HG03571 (cell line): ENCODE measurements at regions not wholly inside any gene's neighbourhood (a gene's known extent, or its start where the extent isn't known, plus 50 kb on each side); places are given as distances from the start of the nearest gene placed in this dataset.
A peak's percentile ranks its signal among the peaks of the same experiment; 100 is the strongest.
"Not testable (repeated sequence)": the region's sequence is repeated elsewhere in the genome, so short reads cannot be mapped to it uniquely, and the experiment has no call there.

Source experiments
- ATAC-seq: cut with Tn5 transposase; IDR thresholded peaks from one replicate; pipeline ENCODE4 v1.9.1; 2021; ENCODE audit not compliant: unreplicated experiment

DNA sequence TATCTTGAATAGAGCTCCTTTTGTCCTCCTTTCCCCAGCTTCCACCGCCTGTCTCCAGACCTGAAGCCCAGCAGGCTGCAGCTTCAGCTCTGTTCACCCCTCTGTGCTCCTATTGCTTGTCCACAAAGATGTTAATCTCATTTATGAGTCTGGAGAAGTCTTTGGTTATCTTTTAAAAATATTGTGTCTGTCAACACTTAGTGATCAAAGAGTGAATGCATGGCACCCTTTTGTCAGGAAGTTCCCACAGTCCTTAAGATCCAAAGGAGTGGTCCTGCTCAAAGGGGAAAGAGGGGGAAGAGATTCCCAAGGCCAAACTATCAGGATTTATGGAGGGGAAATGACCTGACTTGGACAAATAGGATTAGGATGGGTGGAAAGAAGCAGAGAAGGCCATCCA is 118.9 kb downstream of the ACAA2 start:
- ATAC-seq: no peak

DNA sequence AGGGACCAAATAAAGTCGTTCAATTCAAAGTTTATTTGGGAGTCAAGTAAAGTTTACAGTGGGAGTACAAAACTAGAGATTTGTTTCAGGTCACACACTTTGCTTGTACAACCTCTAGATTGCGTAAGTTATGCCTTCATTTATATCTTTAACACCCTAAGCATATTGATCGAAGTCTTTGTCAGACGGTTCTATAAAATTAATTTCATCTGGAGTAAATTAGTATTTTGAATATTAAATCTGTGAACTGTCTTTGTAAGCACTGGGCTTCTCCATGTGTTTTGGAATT is 119.7 kb downstream of the ACAA2 start:
- no peak for ATAC-seq

DNA sequence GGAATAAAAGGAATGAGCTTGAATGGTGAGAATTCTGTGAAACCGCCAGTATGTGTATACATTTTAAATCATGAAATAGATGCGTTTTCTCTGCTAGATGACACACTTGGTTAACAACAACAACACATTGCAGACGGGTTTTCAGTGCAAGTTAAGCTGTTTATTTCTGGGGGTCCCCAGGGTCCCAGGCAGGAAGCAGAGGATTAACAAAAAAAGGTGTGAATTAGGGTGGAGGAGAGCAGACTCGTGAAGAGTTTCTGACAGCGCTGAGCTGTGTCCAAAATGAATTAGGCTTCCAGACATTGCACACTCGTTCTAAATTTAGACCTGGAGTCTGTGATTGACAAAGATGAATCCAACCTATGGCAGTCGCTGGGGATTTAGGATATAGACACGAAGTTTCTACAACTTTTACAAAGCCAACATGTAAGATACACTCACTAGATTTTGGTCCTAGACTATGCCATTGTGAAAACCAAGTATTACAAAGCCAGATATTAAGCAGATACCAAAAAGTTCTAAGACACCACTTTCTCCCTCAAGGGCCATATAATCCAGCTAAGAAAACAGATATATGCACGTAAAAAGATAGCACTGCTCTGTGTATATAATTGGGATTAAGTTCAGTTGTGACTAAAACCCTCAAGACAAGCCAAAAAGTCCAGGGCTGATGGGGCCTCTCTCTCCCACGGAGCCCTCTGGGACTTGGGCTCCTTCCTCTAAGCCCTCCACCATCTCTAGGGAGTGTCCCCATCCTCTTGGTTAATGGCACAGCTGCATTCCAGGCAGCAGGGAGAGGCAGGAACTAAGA is 120.2 kb downstream of the ACAA2 start:
- ATAC-seq: no peak

DNA sequence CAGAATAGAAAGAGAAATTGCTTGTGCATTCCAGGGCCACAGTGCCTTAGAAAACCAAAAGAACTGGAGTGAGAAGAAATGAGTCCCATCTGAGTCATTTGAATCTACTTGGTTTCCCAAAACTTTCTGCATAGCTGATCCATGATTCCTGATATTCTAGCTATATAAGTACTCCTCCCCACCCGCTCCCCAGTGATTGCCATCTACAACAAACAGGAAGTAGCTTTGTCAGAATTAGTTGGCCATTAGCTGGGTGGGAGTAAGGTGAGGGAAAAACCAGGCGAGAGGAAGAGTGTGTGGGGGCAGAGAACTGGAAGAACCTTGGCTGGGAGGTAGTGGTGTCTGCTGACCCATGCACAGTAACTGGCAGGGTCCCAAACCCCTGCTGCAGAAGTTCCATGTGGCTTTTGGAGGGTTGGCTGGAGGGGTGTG is 122.1 kb downstream of the ACAA2 start:
- no peak for ATAC-seq

DNA sequence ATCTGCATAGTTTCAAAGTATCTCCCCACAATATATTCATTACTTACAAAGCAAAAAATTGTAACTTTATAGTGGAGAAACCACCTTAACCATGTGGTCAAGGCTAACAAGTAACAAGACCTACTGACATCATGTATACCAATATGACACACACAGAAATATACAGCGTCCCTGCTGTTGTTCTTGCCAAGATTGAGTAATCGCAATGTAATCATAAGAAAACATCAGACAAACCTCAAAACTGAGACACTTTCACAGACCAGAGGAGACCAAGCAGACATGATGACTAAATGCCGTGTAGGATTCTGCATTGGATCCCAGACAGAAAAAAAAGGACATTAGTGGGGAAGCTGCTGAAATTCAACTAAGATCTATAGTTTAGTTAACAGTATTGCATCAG is 123.0 kb downstream of the ACAA2 start:
- no peak for ATAC-seq

DNA sequence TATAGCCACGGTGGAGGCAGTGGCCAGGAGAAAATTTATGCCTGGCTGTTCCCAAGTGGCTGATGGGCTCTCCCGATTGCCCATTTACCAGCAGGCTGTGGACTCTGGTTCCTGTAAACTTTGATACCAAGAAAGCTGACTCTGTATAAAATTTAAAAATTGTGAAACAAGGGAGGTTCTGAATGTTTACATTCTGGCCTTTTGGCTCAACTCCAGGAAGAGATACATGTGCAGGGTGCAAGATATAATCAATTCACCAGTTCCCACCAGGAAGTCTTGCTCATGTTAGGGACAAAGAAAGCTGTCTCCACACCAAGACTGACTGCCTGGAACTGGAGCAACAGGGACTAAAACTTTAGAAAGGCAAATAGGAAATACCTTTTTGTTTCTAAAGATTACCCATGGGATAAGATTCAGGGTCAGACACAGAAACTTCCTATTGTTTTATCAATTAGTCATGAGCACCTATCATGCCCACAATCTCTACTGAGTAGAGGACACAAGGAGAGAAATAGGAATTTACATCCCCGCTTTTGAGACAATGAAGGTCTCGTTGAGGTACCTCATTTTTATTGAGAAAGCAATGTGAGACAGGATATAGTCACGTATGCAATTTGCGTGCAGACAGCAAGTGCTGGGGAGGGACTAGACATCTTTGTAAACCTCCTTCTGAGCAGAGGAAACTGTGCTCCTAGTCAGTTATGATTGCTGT is 123.5 kb downstream of the LIPG start:
- no peak for ATAC-seq

DNA sequence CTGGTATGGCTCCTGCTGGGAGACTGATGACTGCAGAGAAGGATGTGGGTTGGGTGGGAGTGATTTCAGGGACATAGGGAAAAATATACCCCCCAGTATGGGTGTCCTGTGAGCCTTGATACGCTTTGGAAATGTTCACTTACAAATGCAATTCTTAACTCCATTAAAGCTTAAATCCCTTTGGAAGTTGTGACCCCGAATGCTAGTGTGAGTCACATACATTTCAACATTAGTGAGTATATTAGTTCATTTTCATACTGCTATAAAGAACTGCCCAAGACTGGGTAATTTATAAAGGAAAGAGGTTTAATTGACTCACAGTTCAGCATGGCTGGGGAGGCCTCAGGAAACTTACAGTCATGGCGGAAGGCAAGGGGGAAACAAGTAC is 120.9 kb downstream of the LIPG start:
- ATAC-seq: not testable (repeated sequence)

DNA sequence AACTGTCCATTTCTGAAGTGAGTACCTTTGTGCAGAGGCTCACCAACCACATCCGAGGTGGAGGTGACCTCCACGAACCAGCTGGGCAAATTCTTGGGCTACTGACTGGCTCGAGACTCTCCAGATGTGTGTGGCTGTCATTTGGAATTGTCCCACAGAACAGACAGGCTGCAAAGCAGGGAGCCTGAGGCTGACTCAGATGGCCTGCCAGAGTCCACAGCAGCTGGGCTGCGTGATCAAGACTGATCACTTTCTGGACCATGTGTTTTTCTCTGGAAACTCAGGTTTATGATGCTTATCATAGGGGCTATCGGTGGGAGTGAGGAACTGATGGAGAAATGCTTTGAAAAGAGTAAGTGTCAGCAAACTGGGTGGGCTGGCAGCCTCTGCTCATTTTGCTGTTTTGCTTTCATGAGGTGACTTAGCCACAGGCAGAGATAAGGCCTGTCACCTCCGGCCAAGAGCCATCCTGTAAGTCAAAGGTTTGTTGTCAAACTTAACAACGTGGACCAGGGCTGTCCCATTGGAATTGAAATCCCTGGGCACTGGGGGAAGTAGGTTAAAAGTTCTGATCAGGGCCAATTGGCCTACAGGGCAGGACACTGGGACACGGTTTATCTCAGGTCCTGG is 120.4 kb downstream of the LIPG start:
- ATAC-seq: no peak

DNA sequence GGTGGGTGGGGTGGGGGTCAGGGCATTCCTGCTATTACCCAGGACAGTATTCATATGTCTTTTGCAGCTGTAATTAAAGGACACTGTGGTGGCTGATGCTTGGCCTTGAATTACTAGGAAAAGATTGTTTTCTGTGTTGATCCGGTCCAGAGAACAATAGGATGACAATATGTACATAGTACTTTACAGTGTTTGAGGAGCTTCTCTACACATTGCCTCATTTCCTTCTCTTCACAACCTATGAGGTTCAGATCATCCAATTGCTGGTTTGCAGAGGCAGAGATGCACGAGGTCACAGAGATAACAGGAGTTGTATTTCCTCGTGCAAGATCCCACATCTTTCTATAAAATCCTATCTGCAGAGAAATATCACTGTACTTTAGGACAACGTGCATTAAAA is 119.5 kb downstream of the LIPG start:
- ATAC-seq: no peak

DNA sequence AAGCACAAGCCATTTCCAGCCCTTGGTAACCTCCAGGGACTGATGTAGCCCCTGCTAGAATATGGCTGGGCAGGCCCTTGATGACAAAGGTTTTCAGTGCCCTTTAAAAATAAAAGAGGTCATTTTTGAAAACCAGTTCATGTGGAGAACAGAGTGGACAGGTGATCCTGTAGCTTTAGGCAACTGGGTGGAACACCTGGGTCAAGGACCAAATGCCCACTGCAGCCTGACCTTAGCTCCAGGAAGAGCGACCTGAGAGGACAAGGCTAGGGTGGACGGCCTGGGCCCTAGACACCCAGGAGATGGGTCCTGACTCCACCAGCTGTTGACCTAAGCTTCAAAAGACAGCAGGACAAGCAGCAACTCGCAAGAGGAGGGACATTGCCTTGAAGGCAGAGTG is 116.6 kb downstream of the LIPG start:
- ATAC-seq: no peak

DNA sequence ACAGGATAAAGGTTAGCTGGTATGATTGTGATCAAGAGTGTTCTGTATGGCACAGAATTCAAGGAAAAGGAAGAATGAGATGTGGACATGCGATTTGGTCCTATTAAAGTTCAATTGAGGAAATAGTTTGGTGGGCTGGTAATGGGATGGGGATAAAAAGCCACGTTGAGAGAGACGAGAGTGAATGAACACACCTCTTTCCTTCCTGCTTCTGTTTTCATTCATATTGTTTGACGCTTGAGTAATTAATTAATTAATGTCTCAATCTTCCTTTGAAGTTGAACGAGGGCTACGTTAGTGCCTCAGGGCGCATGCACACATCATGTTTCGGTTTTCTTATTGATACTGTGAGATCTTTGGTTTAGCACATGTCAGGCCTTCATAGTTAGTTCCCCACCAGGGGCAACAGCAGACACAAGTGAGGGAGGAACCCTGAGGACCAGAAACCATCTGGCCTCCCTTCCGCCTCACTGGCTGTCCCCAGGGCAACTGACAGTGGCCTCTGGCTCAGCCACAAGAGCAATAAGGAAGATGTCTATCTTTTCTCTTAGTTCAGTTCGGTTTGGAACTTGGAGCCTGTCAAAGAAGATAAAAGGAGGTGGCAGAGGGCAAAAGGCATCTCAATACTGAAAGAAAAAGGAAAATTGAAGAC is 116.0 kb downstream of the LIPG start:
- peak; percentile 92 for ATAC-seq

DNA sequence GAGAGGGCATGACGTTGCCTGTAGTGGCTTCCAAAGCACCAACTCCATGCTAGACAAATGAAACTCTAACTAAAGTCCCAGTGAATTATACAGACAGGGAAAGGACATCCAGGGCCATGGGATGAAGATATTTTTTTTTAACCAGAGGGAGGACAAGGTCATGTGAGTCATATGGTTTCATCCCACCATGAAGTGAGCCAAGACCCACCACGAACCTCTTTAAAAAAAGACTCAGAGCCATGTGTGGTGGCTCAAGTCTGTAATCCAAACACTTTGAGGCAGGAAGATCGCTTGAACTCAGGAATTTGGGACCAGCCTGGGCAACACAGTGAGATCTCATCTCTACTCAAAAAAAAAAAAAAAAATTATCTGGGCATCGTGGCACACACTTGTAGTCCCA is 115.2 kb downstream of the LIPG start:
- ATAC-seq: no peak

DNA sequence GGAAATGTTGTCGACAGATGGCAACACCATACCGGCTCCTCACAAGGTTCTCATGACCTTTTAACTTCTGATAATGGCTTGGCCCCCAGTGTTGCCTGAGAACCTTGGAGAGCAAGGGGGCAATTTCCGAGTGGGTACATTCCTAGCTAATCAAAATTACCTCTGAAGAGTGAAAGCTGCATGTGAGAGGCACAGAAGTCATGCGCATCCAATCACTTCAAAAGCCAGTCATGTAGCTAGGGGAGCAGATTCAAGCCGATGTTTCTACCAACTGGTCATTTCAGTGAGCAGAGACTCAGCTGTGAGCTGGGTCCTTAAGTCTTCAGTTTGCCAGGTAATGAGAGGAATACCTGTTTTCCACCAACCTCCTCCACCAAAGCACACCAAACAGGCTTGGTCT is 111.4 kb downstream of the LIPG start:
- no peak for ATAC-seq

DNA sequence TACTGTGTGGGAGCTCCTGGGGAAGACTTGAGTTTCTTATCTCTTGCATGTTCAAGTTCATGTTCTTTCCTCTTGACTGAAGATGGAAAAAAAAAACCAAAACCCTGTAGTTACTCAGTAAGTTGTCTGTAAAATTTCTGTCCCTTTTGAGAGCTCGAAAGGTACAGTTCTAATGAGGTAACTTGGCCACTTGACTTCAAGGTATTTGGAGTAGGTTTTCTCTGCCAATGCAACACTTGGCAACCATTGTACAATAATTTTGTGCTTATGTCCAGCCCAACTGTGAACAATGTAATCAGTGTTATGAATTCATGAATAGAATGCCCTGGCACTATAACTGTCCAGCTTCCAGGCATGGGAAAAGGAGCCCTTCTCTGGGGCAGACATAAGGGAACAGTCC is 111.0 kb downstream of the LIPG start:
- ATAC-seq: no peak

DNA sequence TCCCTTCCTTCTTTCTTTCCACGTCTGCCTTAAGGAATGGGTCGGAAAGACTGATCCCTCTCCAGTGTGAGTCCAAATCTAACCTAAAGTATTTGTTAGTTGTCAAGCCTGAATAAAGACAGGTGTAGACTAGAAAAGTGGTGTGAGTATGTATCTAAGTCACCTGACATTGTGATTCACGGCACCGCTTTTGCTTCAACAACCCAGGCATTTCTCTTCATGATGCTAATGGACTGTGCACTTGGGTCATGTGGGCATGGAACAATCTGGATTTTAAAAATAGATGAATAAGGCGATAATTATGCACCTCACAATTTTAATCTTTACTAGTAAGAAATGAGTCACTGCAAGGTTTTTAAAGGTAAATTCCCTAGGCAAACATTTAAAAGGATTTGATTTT is 107.5 kb downstream of the LIPG start:
- no peak for ATAC-seq

DNA sequence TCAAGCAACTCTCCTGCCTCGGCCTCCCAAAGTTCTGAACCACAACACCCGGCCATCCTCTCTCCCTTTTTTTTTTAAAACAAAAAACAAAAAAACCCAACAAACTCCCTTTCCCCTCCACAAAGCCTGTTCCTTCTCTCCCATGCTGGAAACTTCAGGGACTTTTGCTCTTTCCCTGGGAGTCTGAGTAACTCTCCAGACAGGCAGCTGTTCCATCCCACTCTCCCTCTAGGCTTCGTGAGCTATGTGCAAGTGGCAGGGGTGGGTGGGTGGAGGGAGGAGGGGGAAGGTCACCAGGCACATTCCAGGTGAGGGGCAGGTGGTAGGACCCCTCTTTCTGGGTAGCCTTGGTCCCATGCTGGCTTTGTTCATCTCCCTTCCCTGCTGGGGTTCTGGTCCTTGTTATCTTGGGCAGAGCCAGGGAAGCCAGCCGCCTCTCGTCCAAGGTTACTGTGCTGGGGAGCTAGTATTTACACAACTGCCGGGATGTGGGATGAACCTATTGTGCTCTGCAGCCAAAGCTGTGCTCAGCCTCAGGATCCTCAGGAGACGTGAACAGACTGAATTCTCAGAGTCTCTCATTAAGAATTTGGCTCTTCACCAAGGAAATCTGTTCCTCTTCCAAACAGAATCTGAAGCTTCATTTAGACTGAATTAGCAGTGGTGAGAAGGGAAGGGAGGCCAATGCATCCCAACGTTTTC is 106.9 kb downstream of the LIPG start:
- no peak for ATAC-seq

DNA sequence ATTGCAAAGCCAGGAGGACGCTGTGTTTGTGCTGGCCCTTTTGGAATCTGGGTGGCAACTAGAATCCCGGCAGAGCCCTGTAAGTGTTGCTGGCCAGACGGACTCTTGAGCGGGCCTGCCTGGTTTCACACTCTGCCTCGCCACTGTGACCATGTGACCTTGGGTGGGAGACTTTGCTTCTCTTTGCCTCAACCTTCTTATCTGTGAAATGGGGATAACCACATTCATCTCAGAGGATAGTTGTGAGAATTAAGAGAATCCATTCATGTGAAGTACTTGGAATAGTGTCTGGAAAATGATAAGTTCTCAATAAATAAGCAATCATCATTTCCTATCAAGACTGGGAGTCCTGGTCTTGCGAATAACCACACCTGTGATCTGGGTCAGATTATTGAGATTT is 105.6 kb downstream of the LIPG start:
- ATAC-seq: no peak

DNA sequence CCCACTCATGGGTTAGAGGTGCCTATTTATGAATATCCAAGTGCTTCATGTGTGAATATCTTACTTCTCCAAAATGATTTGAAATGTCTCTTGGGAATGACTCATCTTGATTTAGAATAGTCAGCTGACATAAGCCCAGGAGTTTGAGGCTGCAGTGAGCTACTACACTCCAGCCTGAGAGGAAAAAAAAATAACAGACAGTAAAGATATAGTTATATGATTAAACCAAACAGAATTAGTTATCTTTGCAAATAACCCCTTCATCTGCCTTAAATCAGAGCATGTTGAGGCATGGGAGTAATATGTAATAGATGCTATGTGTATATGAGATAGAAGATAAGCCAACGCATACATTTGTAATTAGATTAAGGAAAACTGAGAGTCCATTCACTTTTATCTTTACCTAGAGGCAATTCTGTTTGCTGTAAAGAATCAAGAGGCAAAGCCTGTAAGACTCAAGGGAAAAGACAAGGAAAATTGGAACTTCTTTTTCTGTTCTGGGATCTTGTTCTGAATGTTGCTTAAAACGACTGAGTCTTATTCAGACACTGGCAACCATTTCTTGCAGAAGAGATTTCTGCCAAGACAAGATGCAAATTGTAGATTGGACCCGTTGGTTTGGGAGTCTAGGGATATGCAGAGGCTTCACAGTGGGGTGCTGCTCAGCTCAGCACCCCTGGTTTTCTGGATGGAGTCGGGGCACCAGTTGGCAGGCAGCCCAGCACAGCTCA is 104.4 kb downstream of the LIPG start:
- no peak for ATAC-seq

DNA sequence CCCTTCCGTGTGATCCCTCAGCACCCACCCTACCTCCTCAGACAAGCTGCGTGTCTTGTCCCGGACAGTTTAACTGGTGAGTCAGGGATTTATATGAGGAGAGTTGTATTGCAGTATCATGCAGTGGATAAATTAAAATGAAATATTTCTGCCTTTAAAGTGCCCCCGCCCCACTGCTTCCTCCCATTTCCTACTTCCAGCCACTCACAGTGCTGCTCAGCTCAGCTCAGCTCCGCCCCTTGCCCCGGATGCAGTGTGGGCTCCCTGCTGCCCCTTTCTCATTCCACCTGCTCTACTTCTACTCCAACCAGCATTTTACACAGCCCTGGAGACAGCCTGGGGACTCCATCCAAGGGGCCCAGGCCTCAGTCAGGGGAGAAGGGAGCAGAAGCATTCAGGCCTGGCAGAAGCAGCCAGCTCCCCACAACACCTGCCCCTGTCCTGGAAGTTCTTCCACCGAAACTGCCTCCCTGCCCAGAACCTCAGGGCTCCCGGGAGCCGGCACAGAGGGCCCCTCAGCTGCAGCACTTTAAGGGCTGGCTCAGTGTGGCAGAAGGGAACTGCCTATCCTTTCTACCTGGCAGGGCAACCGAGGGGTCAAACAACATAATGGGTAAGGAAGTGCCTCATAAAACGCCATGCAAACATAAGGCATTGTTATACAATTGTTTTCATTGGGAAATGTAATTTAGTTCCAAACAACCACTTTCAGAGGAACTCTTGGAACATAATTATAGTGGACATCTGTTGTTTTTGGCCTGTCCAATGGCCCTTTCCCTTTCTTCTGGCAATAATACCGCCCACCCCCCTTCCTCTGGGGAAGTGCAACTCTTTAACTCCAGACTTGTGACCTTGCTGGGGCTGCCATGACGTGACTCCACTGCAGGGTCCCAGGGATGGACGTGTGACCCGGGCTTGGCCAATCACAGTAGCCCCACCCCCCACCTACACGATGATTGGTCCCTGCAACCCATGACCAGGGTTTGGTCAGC is 102.3 kb downstream of the LIPG start:
- no peak for ATAC-seq
